ENCODE measurements at regions not wholly inside any gene's neighbourhood (a gene's known extent, or its start where the extent isn't known, plus 50 kb on each side); places are given as distances from the start of the nearest gene placed in this dataset.

DNA sequence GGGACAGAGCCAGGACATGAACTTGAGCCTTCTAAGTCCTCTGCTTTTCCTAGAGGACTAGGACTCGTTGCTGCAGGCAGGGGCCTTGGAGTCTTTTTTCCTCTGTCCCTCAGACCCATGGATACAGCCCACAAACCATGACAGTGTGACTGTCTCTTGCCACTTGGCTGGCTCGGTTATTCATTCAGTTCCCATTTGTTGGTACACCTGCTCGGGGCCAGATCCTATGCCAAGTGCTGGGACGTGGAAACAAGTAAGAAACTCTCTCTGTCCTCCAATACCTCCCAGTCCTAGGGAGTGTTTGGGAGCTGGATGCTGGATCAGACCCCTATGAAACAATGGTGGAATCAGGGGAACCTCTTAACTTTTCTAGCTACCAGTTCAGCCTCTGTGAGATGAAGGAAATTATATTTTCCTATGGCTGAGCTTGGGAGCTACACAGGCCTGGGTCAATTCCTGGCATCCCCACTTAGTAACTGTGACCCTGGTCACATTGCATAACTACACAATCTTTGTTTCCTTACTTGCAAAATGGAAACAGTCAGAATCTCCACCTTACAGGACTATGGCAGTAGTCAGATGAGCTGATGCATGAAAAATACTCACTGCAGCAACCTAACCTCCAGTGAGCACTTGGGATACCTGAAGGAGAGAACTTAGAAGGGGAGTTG is 106.3 kb upstream of the VRK1 start:
- TF ChIP-seq, protein P1, sequence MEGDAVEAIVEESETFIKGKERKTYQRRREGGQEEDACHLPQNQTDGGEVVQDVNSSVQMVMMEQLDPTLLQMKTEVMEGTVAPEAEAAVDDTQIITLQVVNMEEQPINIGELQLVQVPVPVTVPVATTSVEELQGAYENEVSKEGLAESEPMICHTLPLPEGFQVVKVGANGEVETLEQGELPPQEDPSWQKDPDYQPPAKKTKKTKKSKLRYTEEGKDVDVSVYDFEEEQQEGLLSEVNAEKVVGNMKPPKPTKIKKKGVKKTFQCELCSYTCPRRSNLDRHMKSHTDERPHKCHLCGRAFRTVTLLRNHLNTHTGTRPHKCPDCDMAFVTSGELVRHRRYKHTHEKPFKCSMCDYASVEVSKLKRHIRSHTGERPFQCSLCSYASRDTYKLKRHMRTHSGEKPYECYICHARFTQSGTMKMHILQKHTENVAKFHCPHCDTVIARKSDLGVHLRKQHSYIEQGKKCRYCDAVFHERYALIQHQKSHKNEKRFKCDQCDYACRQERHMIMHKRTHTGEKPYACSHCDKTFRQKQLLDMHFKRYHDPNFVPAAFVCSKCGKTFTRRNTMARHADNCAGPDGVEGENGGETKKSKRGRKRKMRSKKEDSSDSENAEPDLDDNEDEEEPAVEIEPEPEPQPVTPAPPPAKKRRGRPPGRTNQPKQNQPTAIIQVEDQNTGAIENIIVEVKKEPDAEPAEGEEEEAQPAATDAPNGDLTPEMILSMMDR (IDR thresholded peaks at IDR 0.05; ENCODE audit: poor library complexity), result no peak
- TF ChIP-seq EZH2 (IDR thresholded peaks at IDR 0.05; ENCODE audit: borderline replicate concordance), result no peak
- TF ChIP-seq EZH2phosphoT487 (IDR thresholded peaks at IDR 0.05; ENCODE audit: low read depth, severe bottlenecking, unreplicated experiment), result no peak

Measured in hepatocyte (in vitro differentiated cells).